NCI-H2107 treated with DMSO at 0.1 percent for 48 hours (cell line): ENCODE measurements at regions not wholly inside any gene's neighbourhood (a gene's known extent, or its start where the extent isn't known, plus 50 kb on each side); places are given as distances from the start of the nearest gene placed in this dataset.
"Not testable (repeated sequence)": the region's sequence is repeated elsewhere in the genome, so short reads cannot be mapped to it uniquely, and the experiment has no call there.

ENCODE experiments used
- DNase-seq: peaks from one replicate; lab custom pipeline; 2025; ENCODE audit not compliant: unreplicated experiment; lab: John Stamatoyannopoulos, UW

DNA sequence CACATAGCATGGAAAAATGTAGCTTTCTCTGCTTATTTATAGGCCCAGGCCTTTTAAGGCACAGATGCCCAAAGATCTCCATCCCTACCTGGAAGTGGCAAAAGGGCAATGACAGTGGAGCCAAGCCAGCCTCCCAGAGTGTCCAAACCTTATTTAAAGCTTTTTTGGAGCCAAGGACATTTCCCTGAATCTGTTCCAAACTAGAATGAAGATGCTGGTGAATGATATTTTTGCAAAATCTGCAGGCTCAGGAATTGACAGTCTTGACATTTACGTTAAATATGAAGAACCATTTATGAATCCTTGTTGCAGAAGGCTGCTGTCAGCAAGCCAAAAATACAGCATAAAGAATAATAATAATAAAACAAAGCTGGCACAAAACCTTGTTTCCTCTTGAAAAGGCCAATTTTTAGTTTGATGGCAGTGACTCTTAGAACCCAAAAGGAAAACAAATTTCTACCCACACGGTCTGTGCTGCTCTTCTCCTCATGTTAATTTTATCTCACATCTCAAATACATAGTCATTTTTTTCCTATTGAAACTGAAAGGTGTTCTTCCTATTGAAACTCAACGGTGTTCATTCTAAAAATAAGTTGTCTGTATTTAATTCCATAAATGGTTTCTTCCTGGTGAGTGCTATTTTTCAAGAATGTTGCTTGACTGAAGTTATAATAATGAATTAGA lies 206.3 kb upstream of the TBL1X start:
- no peak for DNase-seq

DNA sequence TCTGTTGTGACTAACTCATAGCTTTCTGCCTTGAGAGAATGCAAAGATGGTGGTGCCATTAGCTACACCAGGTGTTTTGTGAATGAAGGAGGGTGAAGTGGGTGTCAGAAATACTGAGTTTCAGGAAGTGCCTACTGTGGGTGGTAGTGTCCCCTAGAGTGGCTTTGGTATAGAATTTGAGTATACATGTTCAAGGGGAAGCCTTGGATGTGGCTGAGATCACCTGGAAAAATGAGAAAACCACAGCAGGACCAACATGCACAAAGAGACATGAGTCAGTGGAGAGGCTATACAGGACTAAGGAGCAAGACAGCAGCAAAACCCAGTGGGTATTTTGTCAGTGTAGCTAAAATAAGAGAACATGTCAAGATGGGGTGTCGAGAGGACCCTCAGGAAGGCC lies 204.3 kb upstream of the TBL1X start:
- DNase-seq = no peak

DNA sequence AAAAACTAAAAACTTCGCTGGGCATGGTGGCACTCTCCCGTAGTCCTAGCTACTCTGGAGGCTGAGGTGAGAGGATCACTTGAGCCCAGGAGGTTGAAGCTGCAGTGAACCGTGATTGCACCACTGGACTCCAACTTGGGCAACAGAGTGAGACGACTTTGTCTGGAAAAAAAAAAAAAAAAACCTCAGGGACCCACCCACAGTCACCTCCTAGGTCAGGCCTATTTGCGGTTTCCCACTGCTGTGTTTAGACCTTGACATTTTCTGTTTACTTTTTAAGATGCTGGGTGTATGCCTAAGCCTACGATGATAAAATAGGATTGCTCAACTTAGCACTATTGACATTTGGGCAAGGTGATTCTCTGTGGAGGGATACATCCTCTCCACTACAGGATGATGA lies 197.4 kb upstream of the TBL1X start:
- no peak for DNase-seq

DNA sequence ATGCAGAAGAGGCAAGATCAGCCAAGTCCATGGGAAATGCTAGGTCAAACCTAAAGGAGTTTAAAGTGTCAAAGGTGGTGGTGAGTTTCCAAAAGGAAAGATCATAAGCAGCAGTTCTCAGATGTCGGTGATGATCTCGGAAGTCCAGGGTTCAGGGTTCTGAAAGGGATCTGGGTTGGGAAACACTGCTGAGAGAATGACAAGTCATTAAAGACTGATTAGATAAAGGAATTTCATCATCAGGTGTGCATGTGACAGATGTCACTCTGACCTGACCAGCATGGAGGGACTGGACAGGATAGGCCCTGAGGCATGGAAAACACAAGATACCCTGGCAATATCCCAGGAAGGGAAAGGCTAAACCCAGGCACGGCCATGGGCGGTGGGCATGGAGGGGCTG lies 195.7 kb upstream of the TBL1X start:
- no peak for DNase-seq

DNA sequence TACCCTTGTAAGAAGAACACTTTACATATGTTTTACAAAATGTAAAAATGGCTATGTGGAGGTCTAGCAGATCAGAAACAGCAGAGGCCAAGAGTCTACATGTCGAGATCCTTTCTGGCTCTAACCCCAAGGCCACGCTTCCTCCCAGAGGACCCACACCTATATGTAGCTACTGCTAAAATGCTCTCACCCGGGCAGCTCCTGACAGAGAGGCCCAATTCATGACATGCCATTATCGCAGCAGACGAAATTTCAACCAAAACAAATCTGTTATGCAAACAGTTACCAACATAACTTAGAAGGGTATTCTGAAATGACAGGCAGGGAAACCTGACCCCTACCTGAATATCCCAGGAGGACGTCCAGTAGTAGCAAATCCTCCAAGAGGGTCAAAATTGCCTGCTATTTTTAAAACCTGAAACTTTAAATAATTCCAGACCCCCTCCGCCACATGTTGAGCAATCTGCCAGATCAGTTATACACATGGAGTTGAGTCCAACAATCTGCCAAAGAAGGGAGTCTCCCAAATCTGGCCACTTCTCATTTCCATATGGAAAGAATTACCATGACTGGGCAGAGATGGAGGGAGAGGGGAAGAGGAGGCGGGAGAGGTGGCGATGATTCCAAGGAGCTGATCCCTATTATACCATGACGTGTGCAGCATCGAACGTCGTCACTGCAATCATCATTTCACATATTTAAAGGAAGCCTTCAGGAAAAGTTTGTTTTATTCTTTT lies 192.9 kb upstream of the TBL1X start:
- no peak for DNase-seq

DNA sequence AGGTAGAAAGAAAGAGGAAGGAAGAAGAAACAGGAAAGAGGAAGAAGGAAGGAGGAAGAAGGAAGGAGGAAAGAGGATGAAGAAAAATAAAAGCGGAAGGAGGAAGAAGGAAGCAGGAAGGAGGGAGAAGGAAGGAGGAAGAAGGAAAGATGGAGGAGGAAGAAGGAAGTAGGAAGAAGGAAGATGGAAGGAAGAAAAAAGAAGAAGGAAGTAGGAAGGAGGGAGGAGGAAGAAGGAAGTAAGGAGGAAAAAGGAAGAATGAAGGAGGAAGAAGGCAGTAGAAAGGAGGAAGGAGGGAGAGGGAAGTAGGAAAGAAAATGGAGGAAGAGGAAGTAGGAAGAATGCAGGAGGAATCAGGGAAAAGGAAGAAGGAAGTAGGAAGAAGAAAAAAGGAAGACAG lies 191.1 kb upstream of the TBL1X start:
- DNase-seq = no peak

DNA sequence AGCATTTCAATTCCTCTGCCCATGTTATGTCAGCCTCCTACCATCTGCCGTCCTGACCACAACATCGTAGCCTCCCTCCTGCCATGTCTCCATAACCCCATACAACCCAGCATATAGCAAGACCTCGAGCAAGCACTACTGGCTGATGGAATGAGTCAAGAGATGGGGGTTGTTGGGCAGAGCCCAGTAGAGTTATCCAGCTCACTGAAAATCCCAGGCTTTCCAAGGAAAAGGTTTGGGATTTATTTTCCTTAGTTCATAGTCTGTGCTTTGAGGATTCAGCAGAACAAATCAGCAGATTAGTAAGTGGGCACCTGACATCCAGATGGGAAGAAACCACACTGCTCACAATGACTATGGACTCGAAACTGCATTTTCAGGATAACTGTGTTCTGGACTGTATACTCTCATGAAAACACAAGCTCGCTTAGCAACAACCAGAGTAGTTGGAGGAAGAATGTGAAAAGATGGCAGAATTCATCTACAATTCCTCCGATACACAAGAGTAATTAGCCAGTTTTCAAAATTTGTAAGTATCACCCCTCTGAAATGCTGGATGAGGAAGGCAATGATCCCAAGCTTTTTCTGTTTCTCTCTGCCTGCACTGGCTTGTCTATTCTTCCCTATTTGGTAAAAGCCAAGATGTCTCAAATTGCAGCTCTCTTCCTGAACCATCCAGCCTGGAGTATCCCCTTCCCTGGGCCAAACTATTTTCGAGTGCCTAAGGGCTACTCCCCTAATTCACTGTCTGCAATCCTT lies 186.2 kb upstream of the TBL1X start:
- DNase-seq = no peak

DNA sequence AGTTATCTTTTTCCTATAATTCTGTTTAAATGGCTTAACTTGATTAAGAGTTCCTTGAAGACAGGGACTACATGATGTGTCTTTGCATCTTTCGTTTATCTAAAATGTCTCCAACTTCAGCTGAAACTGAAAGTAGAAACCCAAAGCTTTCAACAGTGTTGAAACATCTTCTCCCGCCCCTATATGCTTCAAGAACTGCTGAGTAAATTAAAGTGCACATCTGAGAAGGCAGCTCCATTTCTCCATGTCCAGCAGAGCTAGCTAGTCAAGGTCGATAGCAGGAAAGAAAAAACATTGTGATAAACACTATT lies 185.7 kb upstream of the TBL1X start:
- DNase-seq = no peak

DNA sequence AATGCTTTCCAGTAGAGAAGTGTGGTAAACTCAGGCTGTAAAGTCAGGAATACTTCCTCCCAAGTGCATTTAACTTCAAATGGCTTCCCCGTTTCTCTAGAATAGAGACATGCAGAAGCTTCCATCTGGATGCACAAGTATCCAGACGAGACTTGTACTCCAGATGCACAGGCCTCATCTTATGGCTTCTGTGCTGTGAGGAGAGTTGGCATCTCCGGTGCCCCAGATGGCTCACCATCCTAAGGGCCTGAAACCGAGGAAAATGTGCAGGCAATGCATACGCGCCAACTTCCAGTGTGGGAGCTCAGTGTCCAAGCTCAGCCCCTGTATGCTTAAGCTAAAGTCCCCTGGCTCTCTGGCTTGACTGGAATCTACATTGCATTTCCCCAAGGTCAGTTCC lies 184.0 kb upstream of the TBL1X start:
- no peak for DNase-seq

DNA sequence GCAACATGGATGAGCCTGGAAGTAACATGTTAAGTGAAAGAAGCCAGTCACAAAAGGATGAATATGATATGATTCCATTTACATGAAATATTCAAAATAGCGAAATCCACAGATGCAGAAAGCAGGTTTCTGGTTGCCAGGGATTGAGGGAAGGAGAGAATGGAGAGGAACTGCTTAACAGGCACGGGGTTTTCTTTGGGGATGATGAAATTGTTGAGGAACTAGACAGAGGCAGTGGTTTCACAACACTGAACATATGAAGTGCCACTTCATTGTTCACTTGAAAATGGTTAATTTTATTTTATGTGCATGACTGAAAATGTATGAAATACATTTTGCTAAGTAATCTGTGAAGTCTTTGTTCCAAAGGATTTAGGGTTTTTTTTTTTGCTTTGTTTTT lies 182.5 kb upstream of the TBL1X start:
- peak; percentile 25 for DNase-seq

DNA sequence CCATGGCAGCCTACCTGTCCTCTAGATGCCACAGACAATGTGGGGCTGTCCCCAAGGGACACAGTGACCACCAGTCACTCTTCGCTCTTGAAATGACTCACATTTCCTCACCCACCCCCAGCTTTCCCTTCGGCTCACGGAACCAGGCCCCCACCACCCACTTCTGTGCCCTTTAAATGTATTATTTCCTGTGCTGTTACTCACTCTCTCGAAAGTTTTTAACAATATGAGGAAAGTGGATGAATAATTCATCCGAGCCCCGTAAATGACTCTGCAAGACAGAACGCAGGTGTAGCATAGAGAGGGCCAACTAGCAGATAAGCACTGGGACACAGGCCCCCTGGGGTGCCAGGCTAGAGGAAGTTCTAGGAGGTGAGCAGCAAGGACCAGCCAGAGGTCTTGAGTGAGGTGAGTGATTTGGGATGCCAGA lies 179.5 kb upstream of the TBL1X start:
- DNase-seq = no peak

DNA sequence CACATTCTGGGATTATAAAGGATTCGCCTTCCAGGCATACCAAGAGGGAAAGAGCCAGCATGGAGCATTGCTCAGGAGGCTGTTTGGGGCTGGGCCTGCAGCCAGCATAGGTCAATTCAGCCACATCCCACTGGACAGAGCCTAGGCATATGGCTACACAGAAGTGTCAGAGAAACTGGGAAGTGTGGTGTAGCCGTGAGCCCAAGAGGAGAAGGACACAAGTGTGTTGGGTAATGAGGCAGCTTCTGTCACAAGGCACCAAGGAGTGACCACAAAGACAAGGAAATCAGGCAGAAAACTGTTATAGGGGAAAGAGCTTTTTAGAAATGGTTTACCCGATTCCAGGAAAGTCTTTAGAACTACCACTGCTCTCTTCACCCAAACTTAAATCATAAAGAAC lies 178.6 kb upstream of the TBL1X start:
- DNase-seq = no peak

DNA sequence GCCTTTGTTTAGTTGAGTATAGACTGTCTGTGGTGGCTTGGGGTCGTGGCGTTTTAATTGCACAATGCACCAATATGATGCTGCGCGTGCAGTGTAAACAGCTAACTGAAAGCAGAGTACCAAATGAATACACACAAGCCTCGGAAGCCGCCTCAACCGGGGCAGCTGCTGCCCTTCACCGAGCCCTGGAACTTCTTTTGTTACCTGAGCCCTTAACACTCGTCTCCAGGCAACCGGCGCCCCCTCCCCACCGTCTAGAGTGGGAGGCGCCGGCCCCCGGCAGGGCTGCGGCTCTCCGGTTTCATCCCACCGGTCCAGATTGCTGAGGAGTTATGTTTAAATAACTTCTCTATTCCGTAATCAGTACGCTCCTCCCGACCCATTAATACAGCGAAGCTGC lies 173.2 kb upstream of the TBL1X start:
- DNase-seq = peak; percentile 99

DNA sequence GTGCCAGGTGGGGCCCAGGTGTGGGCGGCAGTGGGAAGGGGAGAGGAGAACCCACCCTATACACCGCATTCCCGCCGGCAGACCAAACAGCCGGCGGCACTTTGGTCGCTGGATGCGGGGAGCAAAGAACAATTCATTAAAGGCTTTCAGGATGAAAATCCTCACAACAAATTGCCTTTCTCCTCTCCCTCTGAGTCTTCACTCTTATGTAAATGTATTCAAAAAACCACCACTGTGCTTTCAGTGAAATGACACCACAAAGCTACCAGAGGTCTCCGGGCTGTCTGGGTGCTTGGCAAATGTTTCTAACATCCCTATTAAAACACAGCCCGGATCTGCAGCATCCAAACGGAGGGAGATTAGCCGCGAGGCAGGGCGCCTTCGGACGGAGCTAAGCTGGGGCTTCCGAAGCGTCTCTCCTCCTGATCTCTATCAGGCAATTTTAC lies 171.8 kb upstream of the TBL1X start:
- no peak for DNase-seq

DNA sequence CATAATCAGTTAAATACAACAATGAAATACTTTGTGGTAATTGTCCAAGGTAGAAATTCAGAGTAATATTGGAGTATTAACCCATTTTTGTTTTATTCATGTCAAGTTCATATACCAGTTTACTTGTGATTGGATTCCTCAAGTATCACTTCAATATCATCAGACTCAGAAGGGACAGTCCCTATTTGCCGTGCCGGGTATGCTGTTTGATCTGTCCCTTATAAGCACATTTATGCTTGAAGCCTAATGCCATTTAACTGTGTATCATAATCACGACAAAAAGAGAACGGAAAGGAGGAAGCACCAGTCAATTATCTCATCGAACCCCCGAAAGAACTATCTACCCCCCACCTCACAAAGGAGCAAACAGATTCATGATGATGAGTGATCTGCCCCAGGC lies 171.0 kb upstream of the TBL1X start:
- no peak for DNase-seq

DNA sequence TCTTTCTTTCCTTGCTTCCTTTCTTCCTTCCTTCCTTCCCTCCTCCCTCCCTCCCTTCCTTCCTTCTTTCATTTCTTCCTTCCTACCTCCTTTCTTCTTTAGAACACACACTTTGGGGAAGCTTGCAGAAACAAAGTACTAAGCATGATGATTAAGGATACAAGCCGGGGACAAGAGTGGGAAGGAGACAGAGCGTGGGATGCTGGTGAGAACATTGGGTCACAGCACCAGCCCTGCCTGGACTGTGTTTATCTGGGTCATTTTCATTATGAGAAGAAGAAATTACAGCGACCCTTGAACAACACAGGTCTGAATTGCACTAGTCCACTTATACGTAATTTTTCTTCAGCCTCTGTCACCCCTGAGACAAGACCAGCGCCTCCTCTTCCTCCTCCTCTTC lies 169.3 kb upstream of the TBL1X start:
- no peak for DNase-seq

DNA sequence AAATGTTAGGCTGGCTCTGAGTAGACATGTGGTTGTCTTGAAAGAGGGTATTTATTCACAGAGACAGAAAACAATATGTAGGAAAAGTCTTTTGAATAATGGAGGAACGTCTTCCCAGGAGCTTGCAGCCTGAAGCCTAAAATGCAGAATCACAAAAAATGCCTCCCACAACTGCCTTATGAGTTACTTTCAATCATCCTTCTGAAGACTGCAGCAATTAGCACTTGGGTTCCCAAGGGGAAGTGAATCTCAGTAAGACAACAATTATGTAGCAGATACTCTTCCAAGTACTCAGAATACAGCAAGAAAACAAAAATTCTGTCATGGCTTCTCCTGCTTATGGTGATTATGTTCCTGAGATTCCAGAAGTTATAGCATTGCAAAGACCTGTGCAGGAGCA lies 166.6 kb upstream of the TBL1X start:
- no peak for DNase-seq

DNA sequence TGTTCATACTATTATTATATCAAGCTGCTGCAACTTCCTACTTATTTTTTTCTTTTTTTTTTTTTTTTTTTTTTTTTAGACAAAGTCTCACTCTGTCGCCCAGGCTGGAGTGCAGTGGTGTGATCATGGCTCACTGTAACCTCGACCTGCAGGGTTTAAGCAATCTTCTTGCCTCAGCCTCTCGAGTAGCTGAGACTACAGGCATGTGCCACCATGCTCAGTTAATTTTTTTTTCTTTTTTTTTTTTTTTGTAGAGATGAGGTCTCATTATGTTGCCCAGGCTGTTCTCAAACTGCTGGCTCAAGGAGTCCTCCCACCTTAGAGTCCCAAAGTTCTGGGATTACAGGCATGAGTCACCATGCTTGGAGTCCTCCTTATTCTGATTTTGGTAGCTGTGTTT lies 165.2 kb upstream of the TBL1X start:
- DNase-seq = not testable (repeated sequence)

DNA sequence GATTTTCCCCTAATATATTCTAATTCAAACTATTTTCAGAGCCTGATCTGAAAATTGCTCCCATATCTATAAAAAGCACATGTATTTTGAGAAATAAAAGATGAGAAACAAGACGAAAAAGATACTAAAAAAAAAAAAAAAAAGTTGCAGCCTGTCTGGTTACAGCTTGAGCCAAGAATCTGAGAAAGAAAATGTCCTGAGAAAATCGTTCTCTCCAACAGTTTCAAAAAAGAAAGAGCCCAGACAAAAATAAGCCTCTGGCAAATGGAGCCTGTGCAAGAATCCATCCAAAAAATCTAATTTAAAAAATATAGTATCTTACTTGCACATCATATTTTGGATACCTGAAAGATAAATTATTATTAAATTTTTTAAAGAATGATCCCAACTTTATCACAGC lies 163.0 kb upstream of the TBL1X start:
- DNase-seq = no peak

DNA sequence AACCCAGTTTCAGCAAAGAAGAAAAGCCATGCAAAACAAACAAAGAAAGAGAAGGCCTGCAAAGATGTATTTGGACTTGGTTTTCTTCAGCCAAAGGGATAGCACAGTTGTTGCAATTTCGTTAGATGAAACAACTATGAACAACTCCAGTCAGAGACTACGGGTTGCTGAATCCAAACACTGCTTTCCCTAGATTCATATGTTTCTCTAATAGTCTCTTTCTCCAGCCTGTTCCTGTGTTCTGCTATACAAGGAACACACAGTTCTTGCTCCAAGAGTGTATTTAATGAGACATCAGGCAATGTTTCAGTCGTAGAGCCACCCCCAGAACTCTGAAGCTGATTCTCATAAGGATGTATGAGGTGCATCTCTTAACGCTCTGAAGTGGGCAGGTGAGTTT lies 162.5 kb upstream of the TBL1X start:
- no peak for DNase-seq

DNA sequence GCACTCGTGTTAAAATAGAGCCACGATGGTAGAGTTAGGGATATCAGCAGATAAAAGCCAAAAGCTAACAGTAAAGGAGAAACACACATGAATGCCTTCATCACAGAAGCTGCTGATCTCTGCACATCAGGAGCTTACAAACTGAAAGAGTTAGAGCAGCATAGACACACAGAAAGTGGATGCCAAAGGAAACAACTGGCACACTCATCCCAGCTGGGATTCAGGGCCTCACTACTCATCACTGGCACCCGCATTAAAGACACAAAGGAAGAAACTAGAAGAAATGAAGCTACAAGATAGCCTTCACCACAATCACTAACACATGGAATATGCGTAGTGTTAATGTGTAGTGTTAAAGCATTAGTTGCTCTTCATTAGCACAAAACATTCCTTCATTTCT lies 156.4 kb upstream of the TBL1X start:
- DNase-seq = no peak

DNA sequence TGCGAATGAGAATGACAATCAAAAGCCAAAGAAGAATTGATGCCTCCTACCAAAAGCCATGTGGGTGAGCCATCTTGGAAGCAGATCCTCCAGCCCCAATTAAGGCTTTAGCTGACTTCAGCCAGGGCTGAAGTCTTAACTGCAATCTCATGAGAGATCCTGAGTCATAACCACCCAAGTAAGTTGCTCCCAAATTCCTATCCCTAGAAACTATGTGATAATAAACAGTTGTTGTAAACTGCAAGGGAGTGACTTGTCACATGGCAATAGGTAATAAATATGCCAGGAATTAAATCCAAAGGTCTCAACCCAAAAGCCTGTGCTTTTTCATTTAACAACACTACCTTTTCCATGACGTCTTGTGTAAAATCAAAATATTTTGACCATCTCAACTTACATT lies 154.2 kb upstream of the TBL1X start:
- no peak for DNase-seq
